Neural progenitor cell (in vitro differentiated cells): ENCODE measurements at regions not wholly inside any gene's neighbourhood (a gene's known extent, or its start where the extent isn't known, plus 50 kb on each side); places are given as distances from the start of the nearest gene placed in this dataset.
"Not testable (repeated sequence)": the region's sequence is repeated elsewhere in the genome, so short reads cannot be mapped to it uniquely, and the experiment has no call there.

Experiments
- EZH2 ChIP-seq: fragments of 200-600 bp; sonication (generic); IDR thresholded peaks from 2 replicates; pipeline ENCODE4 v1.6.1; 2017; ENCODE audit warnings: antibody characterized with exemption, mild to moderate bottlenecking, moderate library complexity
- EZH2phosphoT487 ChIP-seq: fragments of 200-600 bp; sonication (generic); IDR thresholded peaks from 2 replicates; pipeline ENCODE4 v1.6.1; 2017; ENCODE audit warnings: antibody characterized with exemption
- TF ChIP-seq, protein P1 (sequence below): fragments of 200-600 bp; sonication (generic); IDR thresholded peaks from 2 replicates; pipeline ENCODE4 v1.5.1; 2017; ENCODE audit warnings: antibody characterized with exemption, mild to moderate bottlenecking

- TF ChIP-seq, protein P1, sequence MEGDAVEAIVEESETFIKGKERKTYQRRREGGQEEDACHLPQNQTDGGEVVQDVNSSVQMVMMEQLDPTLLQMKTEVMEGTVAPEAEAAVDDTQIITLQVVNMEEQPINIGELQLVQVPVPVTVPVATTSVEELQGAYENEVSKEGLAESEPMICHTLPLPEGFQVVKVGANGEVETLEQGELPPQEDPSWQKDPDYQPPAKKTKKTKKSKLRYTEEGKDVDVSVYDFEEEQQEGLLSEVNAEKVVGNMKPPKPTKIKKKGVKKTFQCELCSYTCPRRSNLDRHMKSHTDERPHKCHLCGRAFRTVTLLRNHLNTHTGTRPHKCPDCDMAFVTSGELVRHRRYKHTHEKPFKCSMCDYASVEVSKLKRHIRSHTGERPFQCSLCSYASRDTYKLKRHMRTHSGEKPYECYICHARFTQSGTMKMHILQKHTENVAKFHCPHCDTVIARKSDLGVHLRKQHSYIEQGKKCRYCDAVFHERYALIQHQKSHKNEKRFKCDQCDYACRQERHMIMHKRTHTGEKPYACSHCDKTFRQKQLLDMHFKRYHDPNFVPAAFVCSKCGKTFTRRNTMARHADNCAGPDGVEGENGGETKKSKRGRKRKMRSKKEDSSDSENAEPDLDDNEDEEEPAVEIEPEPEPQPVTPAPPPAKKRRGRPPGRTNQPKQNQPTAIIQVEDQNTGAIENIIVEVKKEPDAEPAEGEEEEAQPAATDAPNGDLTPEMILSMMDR, result not testable (repeated sequence)
- TF ChIP-seq EZH2, EZH2phosphoT487: not testable (repeated sequence)
Measured at GRCh38 chr4:4004702-4005101, 222.0 kb downstream of the OTOP1 start.
